DMS114 treated with DMSO at 0.1 percent for 48 hours (cell line): ENCODE measurements at regions not wholly inside any gene's neighbourhood (a gene's known extent, or its start where the extent isn't known, plus 50 kb on each side); places are given as distances from the start of the nearest gene placed in this dataset.
"Not testable (repeated sequence)": the region's sequence is repeated elsewhere in the genome, so short reads cannot be mapped to it uniquely, and the experiment has no call there.

Source experiments
- DNase-seq: peaks from one replicate; lab custom pipeline; 2025; ENCODE audit not compliant: unreplicated experiment; lab: John Stamatoyannopoulos, UW

DNA sequence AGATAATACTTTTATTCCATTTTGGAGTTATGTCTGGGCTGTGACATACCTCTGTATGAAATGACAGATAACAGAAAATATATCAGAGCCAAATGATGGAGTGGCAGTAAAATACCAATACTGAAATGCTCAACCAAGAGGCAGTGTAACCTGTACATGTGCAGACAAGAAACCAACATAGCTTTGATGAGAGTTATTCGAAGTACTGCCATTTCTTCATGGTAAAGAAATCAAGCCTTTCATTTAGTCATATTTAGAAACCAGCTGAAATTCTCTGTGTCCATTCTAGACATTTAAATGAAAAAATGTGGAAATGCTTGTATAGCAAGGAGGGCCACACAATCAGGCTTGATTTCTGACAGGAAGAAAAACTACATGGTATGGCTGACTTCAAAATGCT lies 127.1 kb upstream of the PTPRZ1 start:
- DNase-seq = no peak

DNA sequence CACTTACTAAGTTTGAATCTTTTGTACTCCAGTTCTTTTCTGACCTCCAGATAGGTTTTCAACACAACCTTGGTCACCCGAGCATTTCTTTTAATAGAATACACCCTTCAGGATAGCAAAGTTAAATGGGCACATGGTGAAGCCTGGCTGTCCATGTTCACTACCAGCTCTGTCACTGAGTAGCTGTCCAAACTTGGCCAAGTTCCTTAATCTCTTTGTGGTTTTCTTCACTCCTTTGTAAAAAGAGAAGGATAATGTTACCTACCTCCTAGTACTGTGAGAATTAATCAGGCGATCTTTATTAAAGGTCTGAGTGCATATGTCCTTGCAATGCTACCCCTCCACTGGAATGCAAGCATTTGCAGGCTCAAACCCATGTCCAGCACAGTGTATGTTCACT lies 128.1 kb upstream of the PTPRZ1 start:
- no peak for DNase-seq

DNA sequence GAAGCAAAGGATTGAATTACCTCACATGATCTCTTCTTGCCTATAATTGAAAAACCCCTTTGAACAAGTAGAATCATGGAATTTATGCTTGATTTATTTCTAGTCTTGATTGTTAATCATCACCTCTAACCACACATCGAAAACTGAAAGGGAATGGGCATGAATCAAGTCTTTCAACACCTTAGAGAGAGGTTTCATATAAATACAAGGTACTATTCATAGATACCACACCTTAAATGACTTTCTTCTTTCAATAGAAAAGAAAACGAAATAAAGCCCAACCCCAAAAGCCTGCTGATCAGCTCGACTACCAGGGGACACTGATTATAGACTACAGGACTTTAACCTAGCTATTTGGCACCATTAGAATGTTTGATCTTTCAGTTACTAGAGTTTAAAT lies 128.6 kb upstream of the PTPRZ1 start:
- no peak for DNase-seq

- DNase-seq = no peak
Measured at GRCh38 chr7:121741896-121742295, 131.1 kb upstream of the PTPRZ1 start.

DNA sequence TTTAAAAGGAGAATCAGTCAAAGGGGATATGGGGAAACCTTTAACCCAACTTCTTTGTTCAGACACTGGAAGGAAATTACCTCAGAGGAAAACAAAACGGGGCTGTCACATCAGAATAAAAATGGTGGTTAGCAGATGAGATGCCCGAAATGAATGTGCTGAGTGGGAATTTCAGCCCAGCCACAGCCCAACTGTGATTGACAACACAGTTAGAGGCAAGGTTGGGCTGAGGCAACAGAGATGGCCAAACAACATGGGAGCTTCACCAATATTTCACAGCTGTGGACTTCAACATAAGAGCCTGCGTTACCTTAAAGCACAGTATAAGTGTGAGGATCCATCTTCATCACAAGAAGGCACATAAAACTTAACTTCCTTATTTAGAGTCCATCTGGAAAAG lies 133.5 kb upstream of the PTPRZ1 start:
- DNase-seq = no peak

DNA sequence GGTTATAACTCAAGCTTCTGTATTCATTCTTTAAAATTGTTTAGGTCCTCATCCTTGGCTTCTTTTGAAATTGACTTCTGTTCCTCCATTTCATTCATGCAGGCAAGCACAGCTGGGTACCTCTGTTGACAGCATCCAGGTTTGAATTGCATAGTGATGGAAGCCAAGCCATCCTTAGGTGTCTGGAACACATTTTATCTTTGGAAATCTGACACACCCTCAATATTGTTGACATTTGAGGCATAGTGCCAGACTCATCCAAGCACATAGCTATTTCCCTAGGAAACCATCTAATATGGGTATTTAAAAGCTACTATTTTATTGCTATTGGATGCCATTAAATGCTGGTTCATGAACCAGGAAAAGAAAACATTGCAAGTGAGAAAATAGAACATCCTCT lies 142.1 kb upstream of the PTPRZ1 start:
- no peak for DNase-seq

- no peak for DNase-seq
Measured at GRCh38 chr7:121714559-121715303, 158.2 kb upstream of the PTPRZ1 start.

- not testable (repeated sequence) for DNase-seq
Measured at GRCh38 chr7:121712961-121713360, 160.0 kb upstream of the PTPRZ1 start.

DNA sequence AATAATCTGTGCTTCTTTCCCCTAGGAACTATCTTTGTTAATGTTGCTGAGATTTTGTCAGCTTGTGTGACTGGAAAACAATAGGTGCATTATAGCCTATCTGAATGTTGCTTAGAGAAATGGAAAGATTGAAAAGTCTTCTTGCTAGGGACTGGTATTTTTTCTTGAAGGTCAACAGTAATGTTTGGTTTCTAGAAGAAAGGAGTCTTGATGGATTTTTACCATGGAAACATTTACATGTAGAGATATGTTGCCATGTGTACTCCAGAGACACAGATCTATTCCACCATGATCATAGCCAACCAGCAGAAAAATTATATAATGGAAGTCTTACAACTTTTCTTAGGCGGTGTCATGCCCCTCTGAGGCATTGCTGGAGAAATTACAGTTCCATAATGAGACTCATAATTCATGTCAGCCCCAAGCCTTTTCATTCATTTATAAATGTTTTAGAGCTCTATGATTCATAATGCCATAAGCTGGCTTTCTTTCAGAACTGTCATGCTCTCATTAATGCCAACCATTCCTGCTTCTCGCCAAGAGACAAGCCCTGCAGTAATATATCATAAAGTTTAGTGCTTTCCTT lies 175.1 kb upstream of the PTPRZ1 start:
- no peak for DNase-seq

GRCh38 chr7:121696954-121697353 lies 176.0 kb upstream of the PTPRZ1 start:
- no peak for DNase-seq

DNA sequence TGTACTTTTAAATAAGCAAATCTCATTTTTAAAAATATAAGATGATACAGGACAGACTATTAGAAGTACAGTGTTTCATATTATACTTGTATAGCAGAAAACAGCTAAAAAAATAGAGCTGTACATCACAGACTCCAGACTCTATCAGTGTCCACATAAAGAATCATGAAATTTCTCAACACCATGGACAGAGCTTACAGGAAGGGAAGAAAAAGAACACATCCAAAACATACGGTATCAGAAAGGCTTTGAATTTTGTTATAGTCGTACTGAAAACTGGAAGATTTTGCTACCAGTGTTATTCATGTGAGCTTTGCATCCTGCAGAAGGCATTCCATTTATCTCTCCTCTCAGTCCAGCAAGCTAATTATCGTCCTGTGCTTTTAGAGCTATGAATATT lies 183.2 kb upstream of the PTPRZ1 start:
- DNase-seq = no peak

- no peak for DNase-seq
Measured at GRCh38 chr7:121681700-121682099, 191.3 kb upstream of the PTPRZ1 start.

- no peak for DNase-seq
Measured at GRCh38 chr7:121676168-121676567, 196.8 kb upstream of the PTPRZ1 start.

- DNase-seq = not testable (repeated sequence)
Measured at GRCh38 chr7:121674455-121674854, 198.5 kb upstream of the PTPRZ1 start.

DNA sequence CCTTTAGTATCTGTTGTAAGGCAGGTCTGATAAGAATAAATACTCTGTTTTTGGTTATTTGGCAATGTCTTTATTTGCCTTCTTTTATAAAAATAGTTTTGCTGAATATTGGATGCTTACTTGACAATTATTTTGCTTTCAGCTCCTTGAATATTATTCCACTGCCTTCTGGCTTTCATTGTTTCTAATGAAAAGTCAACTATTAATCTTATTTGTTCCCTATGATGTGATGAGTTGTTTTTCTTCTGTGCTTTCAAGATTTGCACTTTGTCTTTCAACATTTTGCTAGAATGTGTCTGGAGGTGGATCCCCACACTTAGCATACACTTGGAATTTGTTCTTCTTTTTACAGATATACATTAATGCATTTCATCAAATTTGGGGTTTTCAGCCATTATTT lies 203.8 kb upstream of the PTPRZ1 start:
- DNase-seq = no peak

- DNase-seq = no peak
Measured at GRCh38 chr7:121666306-121666705, 206.7 kb upstream of the PTPRZ1 start.

GRCh38 chr7:121643320-121643719 lies 229.6 kb upstream of the PTPRZ1 start:
- no peak for DNase-seq

- DNase-seq = no peak
Measured at GRCh38 chr7:121639705-121640104, 233.3 kb upstream of the PTPRZ1 start.

DNA sequence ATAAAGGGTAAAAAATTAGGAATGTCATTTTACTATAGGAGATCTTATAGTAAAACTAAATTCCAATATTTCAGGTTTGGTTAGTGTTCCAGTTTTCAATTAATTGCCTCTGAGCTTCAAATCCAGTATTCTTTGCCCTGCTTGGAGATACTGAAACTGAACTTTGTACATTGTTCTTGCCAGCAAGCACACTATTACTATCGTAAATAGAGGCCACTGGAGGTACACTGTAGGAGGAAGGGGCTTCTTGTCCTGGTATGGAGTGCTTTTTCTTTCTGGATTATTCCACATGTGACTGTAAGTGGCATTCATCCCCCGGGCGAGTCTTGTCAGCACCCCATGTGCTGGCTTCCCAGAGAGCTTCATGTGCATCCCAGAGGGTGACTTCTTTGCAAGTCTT lies 234.7 kb upstream of the PTPRZ1 start:
- DNase-seq = no peak

- DNase-seq = no peak
Measured at GRCh38 chr7:121634356-121634755, 238.2 kb upstream of the FAM3C start.

DNA sequence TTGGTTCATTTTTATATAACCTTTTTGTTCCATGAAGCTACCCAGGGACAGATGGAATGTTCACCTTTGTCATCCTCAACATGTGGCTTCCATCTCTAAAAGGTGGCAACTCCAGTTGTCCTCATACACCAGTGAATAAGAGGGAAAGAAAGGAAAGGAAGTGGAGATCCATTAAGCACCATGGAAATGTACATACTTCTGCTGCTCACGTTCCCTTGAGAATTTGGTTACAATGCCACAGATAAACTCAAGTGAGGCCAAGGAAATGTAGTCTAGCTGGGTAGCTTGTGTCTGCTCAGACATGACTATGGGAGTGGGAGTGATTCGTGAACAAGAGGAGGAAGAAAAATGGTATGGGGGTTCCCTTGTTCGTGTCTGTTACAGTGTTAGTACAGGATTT lies 237.1 kb upstream of the FAM3C start:
- DNase-seq = no peak

DNA sequence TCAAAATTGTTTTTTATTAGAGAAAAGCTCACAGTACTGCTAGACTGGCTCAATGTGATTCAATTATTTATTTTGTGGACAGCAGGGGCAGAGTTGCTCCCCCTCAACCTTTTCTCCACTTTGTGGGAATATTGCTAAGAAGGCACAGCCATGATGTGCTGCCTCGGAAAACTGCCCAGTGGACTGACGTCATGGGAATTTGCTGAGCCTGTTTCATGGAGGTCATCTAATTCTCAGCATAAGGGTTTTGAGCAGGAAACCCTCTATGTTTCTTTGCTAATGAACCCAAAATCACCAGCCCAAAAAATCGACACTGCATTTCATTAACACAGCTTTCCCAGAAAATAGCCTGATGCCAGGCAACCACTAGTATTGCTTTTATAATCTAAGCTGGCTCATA lies 228.8 kb upstream of the FAM3C start:
- DNase-seq = no peak
